B cell (primary cell): ENCODE measurements at regions not wholly inside any gene's neighbourhood (a gene's known extent, or its start where the extent isn't known, plus 50 kb on each side); places are given as distances from the start of the nearest gene placed in this dataset.

Source experiments
- CTCF ChIP-seq: fragments of 200-600 bp; IDR thresholded peaks from one replicate; pipeline ENCODE4 v1.8.0; 2022; ENCODE audit warnings: antibody characterized with exemption, mild to moderate bottlenecking
- EZH2 ChIP-seq: IDR thresholded peaks from 2 replicates; pipeline ENCODE4 v1.6.1; 2012; ENCODE audit warnings: borderline replicate concordance, low read depth, mild to moderate bottlenecking, moderate library complexity, low read length; ENCODE audit not compliant: insufficient read depth, poor library complexity, severe bottlenecking

DNA sequence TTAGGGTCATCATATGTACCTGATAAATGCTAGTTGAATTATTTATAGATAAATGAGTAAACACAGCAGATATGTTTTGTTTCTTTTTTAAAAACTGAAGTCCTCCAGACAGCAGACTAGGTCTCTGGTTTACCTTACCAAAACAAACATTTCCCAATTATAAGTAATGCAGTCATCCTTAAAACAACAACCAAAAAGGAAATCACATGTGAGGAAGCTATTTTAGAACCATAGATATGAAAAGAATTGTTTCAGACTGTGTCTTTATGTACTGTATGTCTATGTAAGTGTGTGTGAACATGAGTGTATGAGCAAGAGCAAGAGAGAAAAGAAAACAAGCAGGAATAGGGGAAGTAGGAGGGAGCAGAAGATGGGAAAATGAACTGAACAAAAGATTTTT is 441.0 kb downstream of the CPS1 start:
- TF ChIP-seq EZH2 (no peak), CTCF (no peak)
